B cell (primary cell): ENCODE measurements at regions not wholly inside any gene's neighbourhood (a gene's known extent, or its start where the extent isn't known, plus 50 kb on each side); places are given as distances from the start of the nearest gene placed in this dataset.

Experiments
- ATAC-seq: fragments of 200-7000 bp; cut with Tn5 transposase; one replicate; pipeline ENCODE4 v1.10.0; 2021; ENCODE audit warnings: low read depth, mild to moderate bottlenecking, moderate number of reproducible peaks, moderate library complexity
- CTCF ChIA-PET: fragments of 350-600 bp; sonication (Branson Sonifier 250); formaldehyde crosslinking; loops from one replicate; lab custom pipeline; 2021; ENCODE audit warnings: antibody characterized with exemption, inconsistent platforms; lab: Charles Lee
- POLR2A ChIA-PET: fragments of 350-600 bp; sonication (Branson Sonifier 250); formaldehyde crosslinking; loops from one replicate; lab custom pipeline; 2021; ENCODE audit warnings: antibody characterized with exemption; lab: Charles Lee
- DNase-seq: peaks from one replicate; pipeline ENCODE4 v3.0.0; 2013
- H2AFZ ChIP-seq: 2 replicates; pipeline ENCODE4 v1.6.1; 2012; ENCODE audit warnings: mild to moderate bottlenecking, low read depth, low read length; ENCODE audit not compliant: insufficient read depth, poor library complexity, severe bottlenecking
- H3K27ac ChIP-seq, 2 donors: 1 replicate in 1 of 2; 2 replicates in 1 of 2; pipeline ENCODE4 v1.5.1; 2012 to 2013; ENCODE audit warnings: low read length in 2 of 2, mild to moderate bottlenecking in 2 of 2, moderate library complexity in 1 of 2
- H3K27me3 ChIP-seq, 4 experiments: fragments of 200-600 bp in 1 of 4; sonication (generic) in 1 of 4; replicated peaks in 1 of 4; 1 replicate in 2 of 4; 2 replicates in 2 of 4; pipeline versions ENCODE4 v1.6.1 to v1.7.0; 2013 to 2016; ENCODE audit warnings: low read length in 3 of 4, mild to moderate bottlenecking in 2 of 4, mixed read lengths in 1 of 4, moderate library complexity in 1 of 4; ENCODE audit not compliant: insufficient read depth in 4 of 4, control insufficient read depth in 3 of 4; ENCODE audit errors: control extremely low read depth in 1 of 4
- H3K36me3 ChIP-seq, 2 experiments: replicated peaks in 1 of 2; 1 replicate in 1 of 2; 2 replicates in 1 of 2; pipeline versions ENCODE4 v1.6.1 to v1.7.1; 2013; ENCODE audit warnings: low read length in 1 of 2; ENCODE audit not compliant: insufficient read depth in 2 of 2, control insufficient read depth in 1 of 2; ENCODE audit errors: control extremely low read depth in 1 of 2, extremely low read depth in 1 of 2
- H3K4me1 ChIP-seq, 2 donors: fragments of 200-600 bp in 1 of 2; sonication (generic) in 1 of 2; 1 replicate in 1 of 2; 2 replicates in 1 of 2; pipeline versions ENCODE4 v1.5.1 to v1.6.1; 2013 to 2017; ENCODE audit warnings: low read length in 2 of 2; ENCODE audit not compliant: control insufficient read depth in 2 of 2, insufficient read depth in 2 of 2
- H3K4me2 ChIP-seq: replicated peaks from 2 replicates; pipeline ENCODE3; 2012; ENCODE audit warnings: mild to moderate bottlenecking, low read depth, low read length; ENCODE audit not compliant: poor library complexity, severe bottlenecking
- H3K4me3 ChIP-seq, 5 experiments: fragments of 200-600 bp in 1 of 5; sonication (generic) in 1 of 5; 1 replicate in 3 of 5; 2 replicates in 2 of 5; pipeline versions ENCODE4 v1.5.1 to v1.7.0; 2011 to 2016; ENCODE audit warnings: low read length in 4 of 5, mild to moderate bottlenecking in 4 of 5, low read depth in 2 of 5, control low read depth in 1 of 5, moderate library complexity in 1 of 5; ENCODE audit not compliant: insufficient read depth in 1 of 5; ENCODE audit errors: control extremely low read depth in 1 of 5, extremely low read depth in 1 of 5
- H3K79me2 ChIP-seq: fragments of 200-600 bp; sonication (generic); one replicate; pipeline ENCODE4 v1.6.0; 2016; ENCODE audit warnings: low read length; ENCODE audit not compliant: control insufficient read depth, insufficient read depth
- H3K9ac ChIP-seq: fragments of 200-600 bp; sonication (generic); 2 replicates; pipeline ENCODE4 v1.6.1; 2017; ENCODE audit warnings: mild to moderate bottlenecking, low read length, moderate library complexity
- H3K9me3 ChIP-seq, 3 donors: one replicate each; pipeline versions ENCODE4 v1.6.1 to v1.7.1; 2013; ENCODE audit warnings: low read length in 2 of 3; ENCODE audit not compliant: control insufficient read depth in 2 of 3, insufficient read depth in 1 of 3; ENCODE audit errors: control extremely low read depth in 1 of 3
- H4K20me1 ChIP-seq: 2 replicates; pipeline ENCODE4 v1.6.0; 2012; ENCODE audit warnings: mild to moderate bottlenecking, low read length; ENCODE audit not compliant: insufficient read depth, control insufficient read depth, poor library complexity, severe bottlenecking
- H3K27ac Mint-ChIP-seq: one replicate; pipeline ENCODE4 v1.8.0; 2021; ENCODE audit warnings: mixed read lengths
- H3K27me3 Mint-ChIP-seq: one replicate; pipeline ENCODE4 v1.8.0; 2021; ENCODE audit warnings: mixed read lengths
- H3K4me1 Mint-ChIP-seq: one replicate; pipeline ENCODE4 v1.8.0; 2021; ENCODE audit warnings: mixed read lengths
- H3K4me3 Mint-ChIP-seq: one replicate; pipeline ENCODE4 v1.8.0; 2021; ENCODE audit warnings: mixed read lengths
- H3K9me3 Mint-ChIP-seq: one replicate; pipeline ENCODE4 v1.8.0; 2022; ENCODE audit warnings: mixed read lengths; ENCODE audit not compliant: insufficient read depth
- EZH2 ChIP-seq: IDR thresholded peaks from 2 replicates; pipeline ENCODE4 v1.6.1; 2012; ENCODE audit warnings: borderline replicate concordance, low read depth, mild to moderate bottlenecking, moderate library complexity, low read length; ENCODE audit not compliant: insufficient read depth, poor library complexity, severe bottlenecking
- WGBS: methylation state at CpG from one replicate; pipeline ENCODE4 v1.1.5; 2013; ENCODE audit warnings: missing lambda C conversion rate; ENCODE audit not compliant: insufficient coverage; 5-methylcytosine and 5-hydroxymethylcytosine counted together
- intact Hi-C: fragments of 100-400 bp; cut with micrococcal nuclease; formaldehyde crosslinking; loops from one replicate; pipeline ENCODE4 v1.10.0; 2022
- TF ChIP-seq, protein P1 (sequence below): fragments of 200-600 bp; IDR thresholded peaks from one replicate; pipeline ENCODE4 v1.8.0; 2022; ENCODE audit warnings: antibody characterized with exemption, mild to moderate bottlenecking

DNA sequence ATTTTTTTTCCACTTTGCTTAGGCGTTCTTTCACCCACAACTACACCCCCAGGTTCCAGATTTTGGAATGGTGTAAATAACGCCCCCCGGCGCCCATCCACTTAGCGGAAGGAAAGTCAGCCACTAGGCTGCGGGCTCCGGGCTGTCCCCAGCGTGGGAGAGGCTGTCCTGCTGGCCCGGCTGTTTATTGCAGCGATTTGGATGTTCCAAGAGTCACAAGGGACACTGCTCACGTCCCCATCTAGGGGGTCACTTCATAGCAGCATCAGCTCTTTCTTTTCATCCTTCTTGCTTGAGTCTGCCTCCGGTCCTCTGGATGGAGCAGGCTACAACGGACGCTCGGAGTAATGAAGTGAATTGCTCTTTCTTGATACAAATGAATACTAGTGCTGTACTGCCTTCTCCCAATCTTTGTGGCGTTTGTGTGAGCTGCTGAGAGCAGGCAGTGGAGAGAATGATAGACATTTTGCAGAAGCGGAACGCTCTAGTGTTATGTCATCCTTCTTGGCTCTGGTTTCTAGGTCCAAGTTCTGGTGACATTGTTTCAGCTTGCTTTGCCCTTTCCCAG lies 50.7 kb upstream of the PAIP2B start:
- POLR2A ChIA-PET: no interaction called here
- H3K79me2 ChIP-seq: no peaks in the 10 kb centered on the region
- WGBS: 8% methylated on average over 11 of the region's 18 CpGs
- H2AFZ ChIP-seq: peak overlapping the region; percentile 83
- peaks cover 18 to 19% of the 10 kb centered on the region in 2 donors for H3K4me1 ChIP-seq
- H4K20me1 ChIP-seq: no peaks in the 10 kb centered on the region
- Mint-ChIP-seq H3K27ac (no peak overlapping the region), H3K9me3 (peaks cover 3% of the 10 kb centered on the region), H3K4me3 (peak overlapping the region; percentile 87), H3K4me1 (peaks cover 22% of the 10 kb centered on the region), H3K27me3 (peaks cover 50% of the 10 kb centered on the region)
- H3K36me3 ChIP-seq: no peaks in the 10 kb centered on the region
- TF ChIP-seq, protein P1, sequence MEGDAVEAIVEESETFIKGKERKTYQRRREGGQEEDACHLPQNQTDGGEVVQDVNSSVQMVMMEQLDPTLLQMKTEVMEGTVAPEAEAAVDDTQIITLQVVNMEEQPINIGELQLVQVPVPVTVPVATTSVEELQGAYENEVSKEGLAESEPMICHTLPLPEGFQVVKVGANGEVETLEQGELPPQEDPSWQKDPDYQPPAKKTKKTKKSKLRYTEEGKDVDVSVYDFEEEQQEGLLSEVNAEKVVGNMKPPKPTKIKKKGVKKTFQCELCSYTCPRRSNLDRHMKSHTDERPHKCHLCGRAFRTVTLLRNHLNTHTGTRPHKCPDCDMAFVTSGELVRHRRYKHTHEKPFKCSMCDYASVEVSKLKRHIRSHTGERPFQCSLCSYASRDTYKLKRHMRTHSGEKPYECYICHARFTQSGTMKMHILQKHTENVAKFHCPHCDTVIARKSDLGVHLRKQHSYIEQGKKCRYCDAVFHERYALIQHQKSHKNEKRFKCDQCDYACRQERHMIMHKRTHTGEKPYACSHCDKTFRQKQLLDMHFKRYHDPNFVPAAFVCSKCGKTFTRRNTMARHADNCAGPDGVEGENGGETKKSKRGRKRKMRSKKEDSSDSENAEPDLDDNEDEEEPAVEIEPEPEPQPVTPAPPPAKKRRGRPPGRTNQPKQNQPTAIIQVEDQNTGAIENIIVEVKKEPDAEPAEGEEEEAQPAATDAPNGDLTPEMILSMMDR: peak; percentile 42
- no peak for TF ChIP-seq EZH2
- intact Hi-C loops: loop anchor here (2.0 to 10.0 kb wide), 4 partner anchors 121 to 1635 kb away; partner anchors contain the start of genes MCEE, MPHOSPH10 and NAGK
- peaks cover 0 to 8% (median 0%) of the 10 kb centered on the region in 3 donors for H3K9me3 ChIP-seq
- peak overlapping the region; percentile 91 for H3K4me2 ChIP-seq
- CTCF ChIA-PET: interaction anchor here (1.1 to 2.7 kb wide), 4 partner anchors 22 to 236 kb away, joined by 3 to 9 read pairs (median 7); partner anchors contain the start of gene ZNF638
- ATAC-seq (no peak), DNase-seq (peak; percentile 51)
- no peak overlapping the region for H3K27ac ChIP-seq
- H3K27me3 ChIP-seq: peaks cover 0 to 19% (median 9%) of the 10 kb centered on the region in 4 experiments
- peak overlapping the region in 3 of 5 experiments; percentile 58 to 77 (median 72) for H3K4me3 ChIP-seq
- H3K9ac ChIP-seq: peak overlapping the region; percentile 63

DNA sequence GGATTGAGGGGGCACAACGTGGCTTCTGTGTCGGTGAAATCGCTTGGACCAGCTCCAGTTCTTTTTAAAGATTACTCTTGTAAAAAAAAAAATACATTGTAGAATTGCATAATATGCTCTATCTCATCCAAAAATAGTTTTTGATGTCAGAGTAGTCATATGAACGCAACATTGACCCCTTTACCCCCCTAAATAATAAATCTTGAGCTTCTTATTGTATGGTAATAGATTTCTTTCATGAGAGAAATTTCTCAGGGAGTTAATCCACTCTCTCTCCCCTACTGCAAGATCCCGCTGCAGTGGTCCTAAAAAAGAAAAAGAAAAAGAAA lies 50.2 kb upstream of the PAIP2B start:
- peak overlapping the region; percentile 91 for H3K4me2 ChIP-seq
- WGBS: no CpG with 5 or more reads among the region's 5 CpGs
- no peaks in the 10 kb centered on the region for H3K79me2 ChIP-seq
- Mint-ChIP-seq H3K27ac (no peak overlapping the region), H3K9me3 (peaks cover 3% of the 10 kb centered on the region), H3K4me3 (peak overlapping the region; percentile 87), H3K4me1 (peaks cover 22% of the 10 kb centered on the region), H3K27me3 (peaks cover 53% of the 10 kb centered on the region)
- ATAC-seq (no peak), DNase-seq (no peak)
- peak overlapping the region; percentile 63 for H3K9ac ChIP-seq
- no peak overlapping the region for H3K27ac ChIP-seq
- H3K27me3 ChIP-seq: peaks cover 0 to 19% (median 9%) of the 10 kb centered on the region in 4 experiments
- no peaks in the 10 kb centered on the region for H4K20me1 ChIP-seq
- no peaks in the 10 kb centered on the region for H3K36me3 ChIP-seq
- peaks cover 18 to 19% of the 10 kb centered on the region in 2 donors for H3K4me1 ChIP-seq
- TF ChIP-seq, protein P1: no peak
- no peak for TF ChIP-seq EZH2
- POLR2A ChIA-PET: no interaction called here
- CTCF ChIA-PET: interaction anchor here (1.0 to 2.7 kb wide), 6 partner anchors 20 to 236 kb away, joined by 3 to 9 read pairs (median 6); partner anchors contain the start of genes PAIP2B and ZNF638
- peaks cover 0 to 8% (median 0%) of the 10 kb centered on the region in 3 donors for H3K9me3 ChIP-seq
- H3K4me3 ChIP-seq: peak overlapping the region; percentile 23 to 77 (median 58)
- intact Hi-C loops: loop anchor here (2.0 to 10.0 kb wide), 3 partner anchors 142 to 1635 kb away; partner anchors contain the start of genes MCEE, MPHOSPH10 and NAGK
- peak overlapping the region; percentile 83 for H2AFZ ChIP-seq
